DMS53 (cell line): ENCODE measurements at regions not wholly inside any gene's neighbourhood (a gene's known extent, or its start where the extent isn't known, plus 50 kb on each side); places are given as distances from the start of the nearest gene placed in this dataset.

ENCODE experiments used
- DNase-seq: peaks from one replicate; lab custom pipeline; 2025; lab: John Stamatoyannopoulos, UW

GRCh38 chr1:193666485-193667083, 480.2 kb upstream of the B3GALT2 start:
- DNase-seq: no peak

GRCh38 chr1:193663965-193664364, 477.6 kb upstream of the B3GALT2 start:
- DNase-seq: peak; percentile 6

GRCh38 chr1:193662030-193662429, 475.6 kb upstream of the B3GALT2 start:
- DNase-seq: no peak

- no peak for DNase-seq
These were observed 475.0 kb upstream of the B3GALT2 start for GRCh38 chr1:193661385-193661784.

GRCh38 chr1:193660428-193660827, 474.0 kb upstream of the B3GALT2 start:
- DNase-seq: no peak

GRCh38 chr1:193658691-193659090, 472.3 kb upstream of the B3GALT2 start:
- no peak for DNase-seq

- no peak for DNase-seq
These were observed 471.7 kb upstream of the B3GALT2 start for GRCh38 chr1:193658081-193658480.

GRCh38 chr1:193657552-193657951, 471.1 kb upstream of the B3GALT2 start:
- DNase-seq: no peak

GRCh38 chr1:193656841-193657240, 470.4 kb upstream of the B3GALT2 start:
- DNase-seq: no peak

- DNase-seq: no peak
These were observed 468.7 kb upstream of the B3GALT2 start for GRCh38 chr1:193654951-193655735.

- no peak for DNase-seq
These were observed 463.2 kb upstream of the B3GALT2 start for GRCh38 chr1:193649587-193649986.

GRCh38 chr1:193634876-193635275, 448.5 kb upstream of the B3GALT2 start:
- DNase-seq: no peak

- DNase-seq: no peak
These were observed 448.1 kb upstream of the B3GALT2 start for GRCh38 chr1:193634470-193634869.

- no peak for DNase-seq
These were observed 447.6 kb upstream of the B3GALT2 start for GRCh38 chr1:193633991-193634390.

GRCh38 chr1:193633093-193633492, 446.7 kb upstream of the B3GALT2 start:
- DNase-seq: no peak

GRCh38 chr1:193631306-193631705, 444.9 kb upstream of the B3GALT2 start:
- DNase-seq: no peak

- no peak for DNase-seq
These were observed 443.5 kb upstream of the B3GALT2 start for GRCh38 chr1:193629875-193630274.

GRCh38 chr1:193626695-193627094, 440.3 kb upstream of the B3GALT2 start:
- no peak for DNase-seq

GRCh38 chr1:193625255-193625654, 438.8 kb upstream of the B3GALT2 start:
- DNase-seq: no peak

GRCh38 chr1:193619911-193620310, 433.5 kb upstream of the B3GALT2 start:
- no peak for DNase-seq

- DNase-seq: peak; percentile 81
These were observed 428.4 kb upstream of the B3GALT2 start for GRCh38 chr1:193614817-193615216.

GRCh38 chr1:193614275-193614674, 427.9 kb upstream of the B3GALT2 start:
- DNase-seq: no peak

- DNase-seq: no peak
These were observed 426.6 kb upstream of the B3GALT2 start for GRCh38 chr1:193613041-193613440.

GRCh38 chr1:193609592-193609991, 423.2 kb upstream of the B3GALT2 start:
- no peak for DNase-seq
